HepG2 (cell line): ENCODE measurements at regions not wholly inside any gene's neighbourhood (a gene's known extent, or its start where the extent isn't known, plus 50 kb on each side); places are given as distances from the start of the nearest gene placed in this dataset.

Experiments used
- KDM4B ChIP-seq: sonication (generic); formaldehyde crosslinking; IDR thresholded peaks from 2 replicates; pipeline ENCODE4 v1.4.0; 2020; ENCODE audit warnings: missing genetic modification reagents
- SOX6 ChIP-seq, 2 experiments: fragments of 450-650 bp in 1 of 2; sonication (generic) in 1 of 2; formaldehyde crosslinking in 1 of 2; IDR thresholded peaks; 2 replicates each; pipeline versions ENCODE4 v1.4.0 to v1.6.1; 2017 to 2020; ENCODE audit warnings: antibody characterized with exemption in 1 of 2, mild to moderate bottlenecking in 1 of 2, missing genetic modification reagents in 1 of 2
- USF2 ChIP-seq, 2 experiments: sonication (generic) in 1 of 2; formaldehyde crosslinking in 1 of 2; IDR thresholded peaks; 2 replicates each; pipeline versions ENCODE4 v1.5.1 to v1.6.1; 2011 to 2020; ENCODE audit warnings: borderline replicate concordance in 1 of 2, low read depth in 1 of 2, low read length in 1 of 2, mild to moderate bottlenecking in 1 of 2, missing genetic modification reagents in 1 of 2, moderate library complexity in 1 of 2
- ZNF609 ChIP-seq: sonication (generic); formaldehyde crosslinking; IDR thresholded peaks from 2 replicates; pipeline ENCODE4 v1.4.0; 2020; ENCODE audit warnings: mild to moderate bottlenecking, missing genetic modification reagents, borderline replicate concordance
- ZNF839 ChIP-seq: sonication (generic); formaldehyde crosslinking; IDR thresholded peaks from 2 replicates; pipeline ENCODE4 v1.4.0; 2020; ENCODE audit warnings: missing genetic modification reagents, mild to moderate bottlenecking, borderline replicate concordance
- TF ChIP-seq, protein P1 (sequence below): sonication (generic); formaldehyde crosslinking; IDR thresholded peaks from 2 replicates; pipeline ENCODE4 v1.4.0; 2020; ENCODE audit warnings: missing genetic modification reagents
- TF ChIP-seq, protein P2 (sequence below): conservative IDR thresholded peaks from 2 replicates; pipeline ENCODE4 v1.6.1; 2018; ENCODE audit warnings: missing genetic modification reagents

- TF ChIP-seq ZNF609 (CRISPR knock-in tag) (no peak), USF2 (IDR thresholded peaks at IDR 0.05; ENCODE audit: low read depth, low read length) (no peak), USF2 (CRISPR knock-in tag; IDR thresholded peaks at IDR 0.05; ENCODE audit: borderline replicate concordance) (no peak), ZNF839 (CRISPR knock-in tag) (no peak), KDM4B (CRISPR knock-in tag) (no peak), SOX6 (IDR thresholded peaks at IDR 0.05) (no peak), SOX6 (CRISPR knock-in tag; IDR thresholded peaks at IDR 0.05) (no peak)
- TF ChIP-seq, protein P1, sequence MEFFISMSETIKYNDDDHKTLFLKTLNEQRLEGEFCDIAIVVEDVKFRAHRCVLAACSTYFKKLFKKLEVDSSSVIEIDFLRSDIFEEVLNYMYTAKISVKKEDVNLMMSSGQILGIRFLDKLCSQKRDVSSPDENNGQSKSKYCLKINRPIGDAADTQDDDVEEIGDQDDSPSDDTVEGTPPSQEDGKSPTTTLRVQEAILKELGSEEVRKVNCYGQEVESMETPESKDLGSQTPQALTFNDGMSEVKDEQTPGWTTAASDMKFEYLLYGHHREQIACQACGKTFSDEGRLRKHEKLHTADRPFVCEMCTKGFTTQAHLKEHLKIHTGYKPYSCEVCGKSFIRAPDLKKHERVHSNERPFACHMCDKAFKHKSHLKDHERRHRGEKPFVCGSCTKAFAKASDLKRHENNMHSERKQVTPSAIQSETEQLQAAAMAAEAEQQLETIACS (CRISPR knock-in tag): no peak
- TF ChIP-seq, protein P2, sequence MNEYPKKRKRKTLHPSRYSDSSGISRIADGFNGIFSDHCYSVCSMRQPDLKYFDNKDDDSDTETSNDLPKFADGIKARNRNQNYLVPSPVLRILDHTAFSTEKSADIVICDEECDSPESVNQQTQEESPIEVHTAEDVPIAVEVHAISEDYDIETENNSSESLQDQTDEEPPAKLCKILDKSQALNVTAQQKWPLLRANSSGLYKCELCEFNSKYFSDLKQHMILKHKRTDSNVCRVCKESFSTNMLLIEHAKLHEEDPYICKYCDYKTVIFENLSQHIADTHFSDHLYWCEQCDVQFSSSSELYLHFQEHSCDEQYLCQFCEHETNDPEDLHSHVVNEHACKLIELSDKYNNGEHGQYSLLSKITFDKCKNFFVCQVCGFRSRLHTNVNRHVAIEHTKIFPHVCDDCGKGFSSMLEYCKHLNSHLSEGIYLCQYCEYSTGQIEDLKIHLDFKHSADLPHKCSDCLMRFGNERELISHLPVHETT (CRISPR knock-in tag): no peak
Observed at GRCh38 chr10:89076120-89076519, 85.5 kb downstream of the FAS start (continued).
